Epithelial cell of esophagus (primary cell): ENCODE measurements at regions not wholly inside any gene's neighbourhood (a gene's known extent, or its start where the extent isn't known, plus 50 kb on each side); places are given as distances from the start of the nearest gene placed in this dataset.

Experiments used
- DNase-seq: peaks from one replicate; pipeline ENCODE4 v3.0.0; 2010; ENCODE audit warnings: low read depth
- H3K4me3 ChIP-seq: 2 replicates; pipeline ENCODE4 v1.5.1; 2011; ENCODE audit warnings: mild to moderate bottlenecking, low read length, control low read depth
- CTCF ChIP-seq: IDR thresholded peaks from 2 replicates; pipeline ENCODE4 v1.5.1; 2011; ENCODE audit warnings: low read depth, mild to moderate bottlenecking, low read length, control low read depth, inconsistent platforms; ENCODE audit not compliant: insufficient read depth; ENCODE audit errors: missing control alignments

DNA sequence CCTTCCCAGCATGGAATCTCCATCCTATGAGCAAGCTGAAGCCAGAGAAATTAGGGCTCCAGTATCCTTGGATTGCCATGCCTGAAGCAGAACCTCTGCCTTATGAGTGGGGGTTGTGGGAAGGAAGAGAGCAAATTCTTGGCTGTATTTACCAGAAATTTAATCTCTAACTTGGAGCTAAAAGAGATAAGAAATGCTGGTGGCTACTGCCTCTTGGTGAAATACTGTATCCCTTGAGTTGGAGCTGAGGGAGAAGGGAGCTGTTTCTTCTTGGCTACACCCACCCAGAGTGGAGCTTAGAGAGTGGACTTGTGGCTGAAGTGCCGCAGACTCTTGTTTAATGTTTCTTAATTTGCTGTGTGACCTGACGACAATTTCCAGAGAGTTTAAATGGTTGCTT, 447.3 kb downstream of the ARHGEF28 start:
- no peak for TF ChIP-seq CTCF
- no peak for DNase-seq
- no peak overlapping the region for H3K4me3 ChIP-seq

- no peak for DNase-seq
- TF ChIP-seq CTCF = no peak
These were observed 446.6 kb downstream of the ARHGEF28 start for GRCh38 chr5:74072646-74073045.

GRCh38 chr5:74070766-74071165, 444.8 kb downstream of the ARHGEF28 start:
- TF ChIP-seq CTCF = no peak
- no peak overlapping the region for H3K4me3 ChIP-seq
- DNase-seq = no peak

More at GRCh38 chr5:74072646-74073045, 446.6 kb downstream of the ARHGEF28 start:
- no peak overlapping the region for H3K4me3 ChIP-seq

GRCh38 chr5:74069741-74070140, 443.7 kb downstream of the ARHGEF28 start:
- DNase-seq = no peak
- TF ChIP-seq CTCF = no peak
- H3K4me3 ChIP-seq = no peak overlapping the region

GRCh38 chr5:74067748-74068541, 441.9 kb downstream of the ARHGEF28 start:
- TF ChIP-seq CTCF = no peak
- no peak for DNase-seq
- H3K4me3 ChIP-seq = no peak overlapping the region

DNA sequence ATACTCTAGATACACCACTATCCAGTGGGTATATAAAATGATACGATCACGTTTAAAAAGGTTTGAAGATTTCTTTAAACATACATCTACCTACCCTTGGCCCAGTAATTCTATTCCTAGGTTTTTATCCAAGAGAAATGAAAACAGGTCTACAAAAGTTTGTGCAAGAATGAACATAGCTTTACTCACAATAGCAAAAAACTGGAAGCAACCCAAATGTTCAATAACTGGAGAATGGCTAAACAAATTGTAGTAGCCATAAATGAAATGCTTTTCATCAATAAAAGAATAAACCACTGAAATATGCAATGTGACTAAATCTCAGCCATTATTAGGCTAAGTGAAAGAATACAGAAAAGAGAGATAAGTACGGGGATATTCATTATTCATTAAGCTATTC, 438.9 kb downstream of the ARHGEF28 start:
- TF ChIP-seq CTCF = no peak
- DNase-seq = no peak
- H3K4me3 ChIP-seq = no peak overlapping the region

DNA sequence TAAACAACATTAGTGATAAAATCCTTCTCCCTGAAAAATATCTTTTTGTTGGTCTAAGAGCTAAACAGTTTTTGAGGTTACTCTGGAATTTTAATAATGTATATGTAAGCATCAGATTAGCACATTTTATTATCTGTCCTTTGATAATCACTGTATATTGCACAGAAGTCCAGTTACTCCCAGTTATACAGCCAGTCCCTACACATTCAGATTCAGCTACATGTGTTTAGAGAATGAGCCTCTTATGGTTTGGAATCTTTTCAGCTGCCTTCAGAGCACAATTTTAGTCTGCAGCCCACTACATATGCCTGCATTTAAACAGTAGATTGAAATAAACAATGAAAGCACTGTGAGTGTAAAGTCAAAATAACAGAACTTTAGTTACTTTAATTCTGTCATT, 438.2 kb downstream of the ARHGEF28 start:
- H3K4me3 ChIP-seq = no peak overlapping the region
- no peak for DNase-seq
- TF ChIP-seq CTCF = no peak
